Dermis microvascular lymphatic vessel endothelial cell (primary cell): ENCODE measurements at regions not wholly inside any gene's neighbourhood (a gene's known extent, or its start where the extent isn't known, plus 50 kb on each side); places are given as distances from the start of the nearest gene placed in this dataset.
"Not testable (repeated sequence)": the region's sequence is repeated elsewhere in the genome, so short reads cannot be mapped to it uniquely, and the experiment has no call there.

Experiments
- DNase-seq, 2 donors: peaks; one replicate each; pipeline versions ENCODE4 v3.0.0 to v3.0.0-alpha.2; 2010; ENCODE audit warnings: low read depth in 2 of 2

DNA sequence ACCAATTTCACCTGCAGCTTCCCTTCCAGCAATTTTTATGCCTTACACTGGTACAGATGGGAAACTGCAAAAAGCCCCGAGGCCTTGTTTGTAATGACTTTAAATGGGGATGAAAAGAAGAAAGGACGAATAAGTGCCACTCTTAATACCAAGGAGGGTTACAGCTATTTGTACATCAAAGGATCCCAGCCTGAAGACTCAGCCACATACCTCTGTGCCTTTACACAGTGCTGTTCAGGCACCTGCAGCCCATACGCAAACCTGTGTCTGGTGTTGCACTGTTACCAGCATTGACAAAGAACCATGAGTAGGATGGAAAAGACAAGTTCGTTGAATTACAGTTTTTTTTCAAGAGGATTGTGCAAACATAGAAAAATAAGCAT, 432.0 kb upstream of the OR4E1 start:
- no peak for DNase-seq

DNA sequence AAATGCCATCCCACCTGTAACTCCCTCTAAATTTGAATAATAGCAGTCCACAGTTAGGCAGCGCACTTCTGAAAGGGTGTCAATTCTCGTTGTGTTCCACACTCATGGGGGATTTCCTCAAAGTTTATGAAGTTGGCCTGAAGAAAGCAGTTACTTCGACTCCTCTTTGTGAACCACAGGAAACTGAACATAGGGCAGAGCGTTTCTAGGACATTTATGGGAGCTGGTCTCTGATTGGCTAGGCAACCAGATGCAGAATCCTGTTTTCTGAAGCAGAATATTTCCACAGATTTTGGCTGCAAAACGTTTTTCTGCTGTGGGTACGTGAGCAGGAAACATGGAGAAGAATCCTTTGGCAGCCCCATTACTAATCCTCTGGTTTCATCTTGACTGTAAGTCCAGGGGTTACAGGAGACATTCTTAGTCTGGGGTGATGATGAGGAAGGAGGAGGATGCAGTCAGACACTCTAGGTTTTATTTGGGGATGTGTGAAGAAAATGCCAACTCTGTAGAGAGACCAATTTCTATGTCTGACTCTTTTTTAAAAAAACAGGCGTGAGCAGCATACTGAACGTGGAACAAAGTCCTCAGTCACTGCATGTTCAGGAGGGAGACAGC, 431.5 kb upstream of the OR4E1 start:
- no peak for DNase-seq

DNA sequence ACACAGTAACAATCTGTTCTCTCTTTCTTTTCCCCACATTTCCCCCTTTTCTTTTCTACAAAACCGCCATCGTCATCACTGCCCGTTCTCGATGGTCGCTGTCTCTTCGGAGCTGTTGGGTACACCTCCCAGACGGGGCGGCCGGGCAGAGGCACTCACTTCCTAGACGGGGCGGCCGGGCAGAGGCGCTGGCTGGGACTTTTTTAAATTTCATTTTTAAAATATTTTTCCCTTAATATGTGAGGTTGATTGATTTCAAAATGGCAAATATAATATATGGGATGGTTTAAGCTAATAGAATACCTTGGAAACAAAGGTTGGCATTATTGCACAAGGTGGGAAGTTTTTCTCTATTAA, 427.1 kb upstream of the OR4E1 start:
- DNase-seq, result not testable (repeated sequence)

DNA sequence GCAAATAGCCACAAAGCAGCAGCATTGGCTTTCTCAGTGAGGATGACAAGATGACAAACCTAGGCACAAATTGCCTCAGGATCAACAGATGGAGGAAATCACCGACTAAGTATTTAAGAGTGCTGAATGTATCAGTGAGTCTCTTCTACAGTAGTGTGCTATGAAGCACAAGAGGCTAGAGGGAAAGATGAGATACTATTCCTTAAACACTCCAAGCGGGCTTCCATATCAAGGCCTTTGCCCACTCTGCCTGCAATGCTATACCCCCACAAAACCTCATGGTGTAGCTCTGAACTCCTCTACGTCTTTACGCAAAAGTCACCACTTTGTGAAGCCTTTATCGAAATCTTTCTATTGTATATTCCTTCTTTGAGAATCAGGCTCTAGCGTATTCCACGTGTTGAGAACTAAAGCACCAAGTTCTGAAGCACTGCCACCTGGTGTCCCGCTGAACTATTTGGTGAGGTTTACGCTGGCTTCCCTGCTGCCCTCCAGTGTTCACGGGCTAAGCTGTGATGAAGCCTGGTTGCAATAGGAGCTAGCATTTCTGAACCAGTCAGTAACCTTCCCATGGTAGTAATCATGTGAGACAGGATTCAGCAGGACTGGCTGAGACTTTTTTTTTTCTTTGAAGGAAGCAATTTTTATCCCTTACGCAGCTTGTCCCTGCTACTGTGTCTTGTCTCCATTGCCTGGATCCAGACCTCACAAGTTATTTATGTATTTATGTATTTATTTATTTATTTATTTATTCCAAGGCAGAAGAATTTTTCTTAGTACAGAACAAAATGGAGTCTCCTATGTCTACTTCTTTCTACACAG, 426.5 kb upstream of the OR4E1 start:
- peak; percentile 60 to 87 for DNase-seq

GRCh38 chr14:22098435-22098834, 424.8 kb upstream of the OR4E1 start:
- DNase-seq, result no peak

GRCh38 chr14:22097586-22098292, 424.1 kb upstream of the OR4E1 start:
- no peak for DNase-seq

DNA sequence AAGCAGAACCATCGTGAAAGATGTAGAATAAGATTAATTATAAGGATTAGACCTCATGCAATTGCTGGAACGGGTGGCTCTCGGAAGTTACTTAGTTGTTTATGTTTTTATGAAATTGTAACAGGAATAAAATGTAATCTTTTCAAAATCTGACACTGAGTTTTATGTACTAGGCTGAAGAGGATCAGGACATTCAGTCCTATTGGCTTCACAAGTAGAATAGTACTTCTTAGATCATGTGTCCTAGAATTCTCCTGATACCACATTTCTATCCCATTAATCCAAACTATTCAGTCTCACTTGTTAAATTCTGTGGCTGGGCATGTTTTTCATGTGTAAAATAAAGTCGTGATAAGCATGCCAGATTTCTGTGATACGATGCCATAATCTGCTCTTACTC, 423.5 kb upstream of the OR4E1 start:
- no peak for DNase-seq

DNA sequence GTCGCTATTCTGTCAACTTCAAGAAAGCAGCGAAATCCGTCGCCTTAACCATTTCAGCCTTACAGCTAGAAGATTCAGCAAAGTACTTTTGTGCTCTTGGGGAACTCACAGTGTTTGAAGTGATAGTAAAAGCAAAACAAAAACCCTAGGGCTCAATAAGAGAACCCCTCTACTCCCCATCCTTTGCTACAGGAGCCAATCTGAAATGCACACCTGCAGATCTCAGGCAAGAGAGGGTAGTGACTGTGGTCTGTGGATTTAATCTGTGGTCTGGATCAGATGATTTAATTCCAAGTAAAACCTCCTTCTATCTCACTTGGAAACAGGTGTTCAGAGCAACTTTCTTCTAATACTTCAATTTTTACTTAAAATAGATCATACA, 422.9 kb upstream of the OR4E1 start:
- no peak for DNase-seq

DNA sequence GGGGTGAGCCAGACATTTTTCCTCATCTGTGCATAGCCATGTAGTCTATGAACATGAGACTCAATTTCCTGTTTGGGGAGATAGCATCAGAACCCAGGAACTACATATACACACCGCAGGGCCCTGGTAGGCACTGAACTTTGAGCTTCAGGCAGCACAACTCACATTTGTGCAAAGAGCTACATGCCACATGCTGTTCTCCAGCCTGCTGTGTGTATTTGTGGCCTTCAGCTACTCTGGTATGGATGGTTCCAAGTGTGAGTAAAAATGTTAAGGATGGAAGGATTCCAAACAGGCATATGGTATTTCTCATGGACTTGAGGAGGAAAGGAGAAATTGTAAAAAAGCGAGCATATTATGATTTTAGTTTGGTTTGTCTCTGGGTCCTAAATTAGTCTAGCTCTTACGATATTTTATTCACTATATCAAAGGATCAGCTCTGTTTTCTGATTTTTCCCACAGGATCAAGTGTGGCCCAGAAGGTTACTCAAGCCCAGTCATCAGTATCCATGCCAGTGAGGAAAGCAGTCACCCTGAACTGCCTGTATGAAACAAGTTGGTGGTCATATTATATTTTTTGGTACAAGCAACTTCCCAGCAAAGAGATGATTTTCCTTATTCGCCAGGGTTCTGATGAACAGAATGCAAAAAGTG, 422.4 kb upstream of the OR4E1 start:
- no peak for DNase-seq

GRCh38 chr14:22089940-22090339, 416.3 kb upstream of the OR4E1 start:
- DNase-seq, result no peak

- DNase-seq, result peak; percentile 18 to 75
These were observed 415.2 kb upstream of the OR4E1 start for GRCh38 chr14:22088614-22089342.

DNA sequence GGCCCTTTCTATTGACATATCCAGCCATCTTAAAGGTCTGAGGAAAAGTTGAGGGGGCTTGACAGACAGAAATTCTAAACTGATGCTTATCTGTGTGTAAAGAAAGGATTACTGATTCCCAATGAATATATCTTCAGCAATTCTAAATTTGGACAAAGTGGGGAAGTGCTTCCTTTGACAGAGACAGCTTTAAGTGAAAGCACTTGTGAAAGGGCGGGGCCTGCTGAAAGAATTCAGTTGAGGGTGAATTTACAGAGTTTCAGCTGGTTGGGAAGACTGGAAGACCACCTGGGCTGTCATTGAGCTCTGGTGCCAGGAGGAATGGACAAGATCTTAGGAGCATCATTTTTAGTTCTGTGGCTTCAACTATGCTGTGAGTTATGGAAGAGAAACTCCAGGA, 412.5 kb upstream of the OR4E1 start:
- no peak for DNase-seq

DNA sequence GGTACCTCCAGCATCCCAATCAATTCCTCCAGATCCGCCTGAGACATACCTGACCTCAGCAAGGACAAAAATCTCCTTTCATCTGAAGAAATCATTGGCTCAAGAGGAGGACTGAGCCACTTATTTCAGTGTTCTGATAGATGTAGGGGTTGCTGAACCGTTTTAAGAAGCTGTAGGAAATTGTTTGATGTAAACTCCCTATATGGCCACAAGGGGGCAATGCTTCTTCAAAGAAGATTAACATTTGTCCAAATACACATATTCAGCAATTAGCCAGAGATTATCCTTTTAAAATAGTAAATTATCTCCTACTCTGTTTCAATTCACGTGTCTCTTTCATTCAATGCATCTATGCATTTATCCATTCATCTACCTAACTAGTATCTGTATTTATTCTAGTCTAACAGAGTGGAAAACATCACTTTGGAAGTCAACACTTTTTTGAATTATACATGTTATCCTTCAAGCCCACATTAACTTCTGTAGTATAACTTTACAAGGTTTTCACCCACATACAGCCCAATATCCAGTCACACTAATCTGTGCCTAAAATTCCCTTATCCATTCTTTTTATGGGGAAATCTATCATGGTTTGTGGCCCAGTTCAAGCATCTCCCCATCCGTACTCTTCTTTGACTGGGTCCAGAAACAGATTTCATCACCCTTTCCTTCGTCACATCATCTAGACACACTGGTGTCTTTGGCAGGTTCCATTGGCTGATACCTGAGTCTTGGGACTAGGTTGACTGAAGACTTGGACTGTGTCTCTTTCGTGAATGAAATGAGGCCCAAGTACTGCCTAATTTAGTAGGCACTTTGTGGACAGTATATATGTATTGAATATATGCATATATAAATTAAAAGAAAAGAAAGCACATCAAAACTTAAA, 411.0 kb upstream of the OR4E1 start:
- peak; percentile 52 to 73 for DNase-seq

- DNase-seq, result no peak
These were observed 407.7 kb upstream of the OR4E1 start for GRCh38 chr14:22081337-22081736.

- DNase-seq, result no peak
These were observed 406.1 kb upstream of the OR4E1 start for GRCh38 chr14:22079766-22080165.

GRCh38 chr14:22073801-22074200, 400.2 kb upstream of the OR4E1 start:
- DNase-seq, result no peak

GRCh38 chr14:22071006-22071405, 397.4 kb upstream of the OR4E1 start:
- no peak for DNase-seq

DNA sequence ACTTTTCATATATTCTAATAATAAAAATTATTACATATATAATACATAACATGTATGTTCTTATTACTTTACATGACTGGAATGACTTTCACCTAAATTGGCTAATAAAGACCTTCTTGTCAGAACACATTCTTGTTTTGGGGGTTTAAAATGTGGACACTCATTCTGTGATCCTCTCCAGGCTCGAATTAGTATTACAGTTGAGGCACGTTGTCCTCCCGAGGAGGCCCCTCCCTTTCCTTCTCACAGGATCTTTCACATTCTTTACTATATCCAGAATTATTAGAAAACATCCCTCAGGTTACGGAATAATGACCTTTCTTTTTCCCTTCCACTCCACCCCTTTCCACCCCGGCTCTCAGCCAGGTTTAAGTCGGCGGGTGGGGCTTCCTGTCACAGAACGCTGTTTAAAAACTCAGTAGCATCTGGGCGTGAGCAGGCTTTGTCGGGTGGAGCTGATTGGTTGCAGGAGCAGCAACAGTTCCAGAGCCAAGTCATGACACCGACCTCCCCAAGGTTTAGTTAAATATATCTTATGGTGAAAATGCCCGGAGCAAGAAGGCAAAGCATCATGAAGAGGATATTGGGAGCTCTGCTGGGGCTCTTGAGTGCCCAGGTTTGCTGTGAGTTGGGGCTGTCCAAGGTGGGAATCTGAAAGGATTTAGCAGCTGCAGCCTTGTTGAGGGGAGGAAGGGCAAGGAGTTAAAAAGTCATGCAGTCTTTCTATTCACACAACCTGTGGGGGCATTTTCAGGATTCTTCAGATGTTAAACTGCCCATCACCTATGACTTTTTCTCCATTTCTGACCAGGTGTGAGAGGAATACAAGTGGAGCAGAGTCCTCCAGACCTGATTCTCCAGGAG, 396.7 kb upstream of the OR4E1 start:
- peak in 1 of 2 donors; percentile 26 for DNase-seq

DNA sequence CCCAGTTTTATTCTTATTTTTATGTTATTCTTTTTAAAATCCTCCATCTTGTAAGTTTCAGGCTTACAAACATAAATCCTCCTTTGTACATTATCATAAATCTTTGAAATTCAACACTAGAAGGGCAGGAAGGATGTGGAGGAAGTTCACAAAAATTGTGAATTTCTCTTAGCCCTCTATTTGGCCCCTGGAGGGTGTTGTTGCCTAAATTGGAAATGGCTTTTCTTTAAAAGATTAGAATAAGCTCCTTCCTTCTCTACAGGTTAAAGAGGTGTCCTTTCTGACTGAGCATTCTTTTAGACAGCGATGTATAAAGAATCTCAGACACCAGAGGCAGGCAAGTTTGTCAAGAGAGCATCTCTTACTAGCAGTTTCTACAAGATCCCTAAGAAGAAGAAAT, 391.7 kb upstream of the OR4E1 start:
- DNase-seq, result no peak

GRCh38 chr14:22059201-22059600, 385.6 kb upstream of the OR4E1 start:
- no peak for DNase-seq
